HepG2 (cell line): ENCODE measurements at regions not wholly inside any gene's neighbourhood (a gene's known extent, or its start where the extent isn't known, plus 50 kb on each side); places are given as distances from the start of the nearest gene placed in this dataset.

Experiments
- CTCF ChIP-seq: sonication (generic); formaldehyde crosslinking; IDR thresholded peaks from 2 replicates; pipeline ENCODE4 v1.5.0; 2020; ENCODE audit warnings: mild to moderate bottlenecking, missing genetic modification reagents, moderate library complexity
- KLF9 ChIP-seq: IDR thresholded peaks from 2 replicates; pipeline ENCODE4 v1.6.1; 2016; ENCODE audit warnings: low read depth

- no peak for TF ChIP-seq KLF9 (CRISPR knock-in tag)
- no peak for TF ChIP-seq CTCF
Measured at GRCh38 chr9:120066315-120066714, 513.7 kb downstream of the CDK5RAP2 start.
